Neural cell (in vitro differentiated cells): ENCODE measurements at regions not wholly inside any gene's neighbourhood (a gene's known extent, or its start where the extent isn't known, plus 50 kb on each side); places are given as distances from the start of the nearest gene placed in this dataset.

Experiments used
- EP300 ChIP-seq: fragments of 450-650 bp; conservative IDR thresholded peaks from 2 replicates; pipeline ENCODE4 v1.6.1; 2014; ENCODE audit warnings: antibody characterized with exemption, mild to moderate bottlenecking, moderate library complexity; ENCODE audit not compliant: poor library complexity, severe bottlenecking
- EZH2 ChIP-seq: fragments of 200-600, 300-800 bp; shearing (Covaris generic), sonication (generic); IDR thresholded peaks from 2 replicates; pipeline ENCODE4 v1.6.1; 2014; ENCODE audit warnings: antibody characterized with exemption, low read length, borderline replicate concordance, mild to moderate bottlenecking; ENCODE audit not compliant: insufficient read depth, poor library complexity, severe bottlenecking
- POLR2AphosphoS5 ChIP-seq: IDR thresholded peaks from 2 replicates; pipeline ENCODE4 v1.6.1; 2012
- RAD21 ChIP-seq: fragments of 450-650 bp; conservative IDR thresholded peaks from 2 replicates; pipeline ENCODE4 v1.6.1; 2014; ENCODE audit warnings: antibody characterized with exemption, mild to moderate bottlenecking, moderate library complexity
- TAF1 ChIP-seq: IDR thresholded peaks from 2 replicates; pipeline ENCODE4 v1.6.1; 2012; ENCODE audit warnings: low read depth
- TF ChIP-seq, protein P1 (sequence below): fragments of 450-650 bp; IDR thresholded peaks from 2 replicates; pipeline ENCODE4 v1.5.1; 2014; ENCODE audit warnings: antibody characterized with exemption, mild to moderate bottlenecking, moderate library complexity; ENCODE audit not compliant: poor library complexity, severe bottlenecking
- TF ChIP-seq, protein P2 (sequence below): IDR thresholded peaks from 2 replicates; pipeline ENCODE4 v1.6.1; 2012; ENCODE audit warnings: borderline replicate concordance

- TF ChIP-seq POLR2AphosphoS5 (no peak), EZH2 (no peak), EP300 (no peak), RAD21 (no peak), TAF1 (no peak)
- TF ChIP-seq, protein P1, sequence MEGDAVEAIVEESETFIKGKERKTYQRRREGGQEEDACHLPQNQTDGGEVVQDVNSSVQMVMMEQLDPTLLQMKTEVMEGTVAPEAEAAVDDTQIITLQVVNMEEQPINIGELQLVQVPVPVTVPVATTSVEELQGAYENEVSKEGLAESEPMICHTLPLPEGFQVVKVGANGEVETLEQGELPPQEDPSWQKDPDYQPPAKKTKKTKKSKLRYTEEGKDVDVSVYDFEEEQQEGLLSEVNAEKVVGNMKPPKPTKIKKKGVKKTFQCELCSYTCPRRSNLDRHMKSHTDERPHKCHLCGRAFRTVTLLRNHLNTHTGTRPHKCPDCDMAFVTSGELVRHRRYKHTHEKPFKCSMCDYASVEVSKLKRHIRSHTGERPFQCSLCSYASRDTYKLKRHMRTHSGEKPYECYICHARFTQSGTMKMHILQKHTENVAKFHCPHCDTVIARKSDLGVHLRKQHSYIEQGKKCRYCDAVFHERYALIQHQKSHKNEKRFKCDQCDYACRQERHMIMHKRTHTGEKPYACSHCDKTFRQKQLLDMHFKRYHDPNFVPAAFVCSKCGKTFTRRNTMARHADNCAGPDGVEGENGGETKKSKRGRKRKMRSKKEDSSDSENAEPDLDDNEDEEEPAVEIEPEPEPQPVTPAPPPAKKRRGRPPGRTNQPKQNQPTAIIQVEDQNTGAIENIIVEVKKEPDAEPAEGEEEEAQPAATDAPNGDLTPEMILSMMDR = no peak
- TF ChIP-seq, protein P2, sequence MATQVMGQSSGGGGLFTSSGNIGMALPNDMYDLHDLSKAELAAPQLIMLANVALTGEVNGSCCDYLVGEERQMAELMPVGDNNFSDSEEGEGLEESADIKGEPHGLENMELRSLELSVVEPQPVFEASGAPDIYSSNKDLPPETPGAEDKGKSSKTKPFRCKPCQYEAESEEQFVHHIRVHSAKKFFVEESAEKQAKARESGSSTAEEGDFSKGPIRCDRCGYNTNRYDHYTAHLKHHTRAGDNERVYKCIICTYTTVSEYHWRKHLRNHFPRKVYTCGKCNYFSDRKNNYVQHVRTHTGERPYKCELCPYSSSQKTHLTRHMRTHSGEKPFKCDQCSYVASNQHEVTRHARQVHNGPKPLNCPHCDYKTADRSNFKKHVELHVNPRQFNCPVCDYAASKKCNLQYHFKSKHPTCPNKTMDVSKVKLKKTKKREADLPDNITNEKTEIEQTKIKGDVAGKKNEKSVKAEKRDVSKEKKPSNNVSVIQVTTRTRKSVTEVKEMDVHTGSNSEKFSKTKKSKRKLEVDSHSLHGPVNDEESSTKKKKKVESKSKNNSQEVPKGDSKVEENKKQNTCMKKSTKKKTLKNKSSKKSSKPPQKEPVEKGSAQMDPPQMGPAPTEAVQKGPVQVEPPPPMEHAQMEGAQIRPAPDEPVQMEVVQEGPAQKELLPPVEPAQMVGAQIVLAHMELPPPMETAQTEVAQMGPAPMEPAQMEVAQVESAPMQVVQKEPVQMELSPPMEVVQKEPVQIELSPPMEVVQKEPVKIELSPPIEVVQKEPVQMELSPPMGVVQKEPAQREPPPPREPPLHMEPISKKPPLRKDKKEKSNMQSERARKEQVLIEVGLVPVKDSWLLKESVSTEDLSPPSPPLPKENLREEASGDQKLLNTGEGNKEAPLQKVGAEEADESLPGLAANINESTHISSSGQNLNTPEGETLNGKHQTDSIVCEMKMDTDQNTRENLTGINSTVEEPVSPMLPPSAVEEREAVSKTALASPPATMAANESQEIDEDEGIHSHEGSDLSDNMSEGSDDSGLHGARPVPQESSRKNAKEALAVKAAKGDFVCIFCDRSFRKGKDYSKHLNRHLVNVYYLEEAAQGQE = no peak
Measured at GRCh38 chr7:142437741-142438140, 179.9 kb upstream of the PRSS58 start.
